Breast epithelium (tissue), 4 donors: ENCODE measurements at regions not wholly inside any gene's neighbourhood (a gene's known extent, or its start where the extent isn't known, plus 50 kb on each side); places are given as distances from the start of the nearest gene placed in this dataset.
"Not testable (repeated sequence)": the region's sequence is repeated elsewhere in the genome, so short reads cannot be mapped to it uniquely, and the experiment has no call there.

Experiments
- DNase-seq, 2 donors: peaks; one replicate each; pipeline ENCODE4 v3.0.0-alpha.2; 2019; ENCODE audit warnings: low spot score in 2 of 2
- H3K27ac ChIP-seq, 2 donors: fragments of 200-600 bp; sonication (generic) in 1 of 2; one replicate each; pipeline ENCODE4 v1.5.1; 2016 to 2019; ENCODE audit warnings: mild to moderate bottlenecking in 1 of 2
- H3K27me3 ChIP-seq, 2 donors: fragments of 200-600 bp; sonication (generic) in 1 of 2; one replicate each; pipeline versions ENCODE4 v1.5.1 to v1.6.0; 2017 to 2019; ENCODE audit warnings: control low read depth in 1 of 2, mild to moderate bottlenecking in 1 of 2
- H3K36me3 ChIP-seq: fragments of 200-600 bp; one replicate; pipeline ENCODE4 v1.5.1; 2019
- H3K4me1 ChIP-seq, 2 donors: fragments of 200-600 bp; sonication (generic); one replicate each; pipeline ENCODE4 v1.5.1; 2016 to 2019; ENCODE audit warnings: control low read depth in 1 of 2
- H3K4me3 ChIP-seq, 3 donors: fragments of 200-600 bp; sonication (generic); 1 replicate in 2 of 3; 2 replicates in 1 of 3; pipeline ENCODE4 v1.5.1; 2016 to 2019; ENCODE audit warnings: mild to moderate bottlenecking in 3 of 3, moderate library complexity in 2 of 3
- H3K9me3 ChIP-seq, 2 donors: fragments of 200-600 bp; sonication (generic) in 1 of 2; one replicate each; pipeline ENCODE4 v1.5.1; 2016 to 2019; ENCODE audit warnings: control low read depth in 1 of 2
- POLR2A ChIP-seq: fragments of 450-650 bp; IDR thresholded peaks from one replicate; pipeline ENCODE4 v1.6.1; 2016; ENCODE audit warnings: antibody characterized with exemption, mild to moderate bottlenecking, moderate library complexity
- POLR2AphosphoS5 ChIP-seq, 3 donors: sonication (generic); formaldehyde crosslinking; IDR thresholded peaks; one replicate each; pipeline ENCODE4 v1.6.1; 2017; ENCODE audit warnings: antibody characterized with exemption in 3 of 3
- intact Hi-C: fragments of 100-400 bp; cut with DNase I; formaldehyde crosslinking; loops from one replicate; pipeline ENCODE4 v1.15.1; 2023; ENCODE audit warnings: low total_unique reads
- TF ChIP-seq, protein P1 (sequence below), 3 donors: fragments of 450-650 bp; IDR thresholded peaks; one replicate each; pipeline ENCODE4 v1.5.1; 2016 to 2017; ENCODE audit warnings: antibody characterized with exemption in 3 of 3, mild to moderate bottlenecking in 3 of 3, moderate library complexity in 3 of 3

DNA sequence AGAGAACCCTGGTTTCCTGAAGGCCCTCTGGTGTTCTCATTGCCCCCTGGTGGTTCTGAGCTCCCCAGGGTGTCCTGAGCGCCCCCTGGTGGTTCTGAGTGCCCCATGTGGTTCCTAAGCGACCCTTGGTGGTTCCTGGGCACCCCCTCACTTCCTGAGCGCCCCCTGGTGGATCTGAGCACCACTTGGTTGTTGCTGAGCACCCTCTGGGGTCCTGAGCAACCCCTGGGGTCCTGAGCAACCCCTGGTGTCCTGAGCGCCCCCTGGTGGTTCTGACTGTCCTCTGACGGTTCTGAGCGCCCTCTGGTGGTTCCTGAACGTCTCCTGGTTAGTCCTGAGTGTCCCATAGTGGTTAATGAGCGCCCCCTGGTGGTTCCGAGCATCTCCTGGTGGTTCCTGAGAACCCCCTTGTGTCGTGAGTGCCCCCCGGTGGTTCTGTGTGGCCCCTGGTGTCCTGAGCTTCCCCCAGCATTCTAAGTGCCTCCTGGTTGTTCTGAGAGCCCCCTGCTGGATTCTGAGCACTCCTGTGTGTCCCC, 568.3 kb downstream of the TMEM121 start:
- H3K27ac ChIP-seq: no peak overlapping the region
- intact Hi-C loops: no loop called here
- H3K36me3 ChIP-seq: no peaks in the 10 kb centered on the region
- H3K4me3 ChIP-seq: no peak overlapping the region
- no peaks in the 10 kb centered on the region for H3K27me3 ChIP-seq
- no peaks in the 10 kb centered on the region for H3K4me1 ChIP-seq
- H3K9me3 ChIP-seq: no peaks in the 10 kb centered on the region
- TF ChIP-seq, protein P1, sequence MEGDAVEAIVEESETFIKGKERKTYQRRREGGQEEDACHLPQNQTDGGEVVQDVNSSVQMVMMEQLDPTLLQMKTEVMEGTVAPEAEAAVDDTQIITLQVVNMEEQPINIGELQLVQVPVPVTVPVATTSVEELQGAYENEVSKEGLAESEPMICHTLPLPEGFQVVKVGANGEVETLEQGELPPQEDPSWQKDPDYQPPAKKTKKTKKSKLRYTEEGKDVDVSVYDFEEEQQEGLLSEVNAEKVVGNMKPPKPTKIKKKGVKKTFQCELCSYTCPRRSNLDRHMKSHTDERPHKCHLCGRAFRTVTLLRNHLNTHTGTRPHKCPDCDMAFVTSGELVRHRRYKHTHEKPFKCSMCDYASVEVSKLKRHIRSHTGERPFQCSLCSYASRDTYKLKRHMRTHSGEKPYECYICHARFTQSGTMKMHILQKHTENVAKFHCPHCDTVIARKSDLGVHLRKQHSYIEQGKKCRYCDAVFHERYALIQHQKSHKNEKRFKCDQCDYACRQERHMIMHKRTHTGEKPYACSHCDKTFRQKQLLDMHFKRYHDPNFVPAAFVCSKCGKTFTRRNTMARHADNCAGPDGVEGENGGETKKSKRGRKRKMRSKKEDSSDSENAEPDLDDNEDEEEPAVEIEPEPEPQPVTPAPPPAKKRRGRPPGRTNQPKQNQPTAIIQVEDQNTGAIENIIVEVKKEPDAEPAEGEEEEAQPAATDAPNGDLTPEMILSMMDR (IDR thresholded peaks at IDR 0.05): peak in 1 of 3 donors; percentile 11
- TF ChIP-seq POLR2AphosphoS5 (IDR thresholded peaks at IDR 0.05): no peak
- no peak for DNase-seq

DNA sequence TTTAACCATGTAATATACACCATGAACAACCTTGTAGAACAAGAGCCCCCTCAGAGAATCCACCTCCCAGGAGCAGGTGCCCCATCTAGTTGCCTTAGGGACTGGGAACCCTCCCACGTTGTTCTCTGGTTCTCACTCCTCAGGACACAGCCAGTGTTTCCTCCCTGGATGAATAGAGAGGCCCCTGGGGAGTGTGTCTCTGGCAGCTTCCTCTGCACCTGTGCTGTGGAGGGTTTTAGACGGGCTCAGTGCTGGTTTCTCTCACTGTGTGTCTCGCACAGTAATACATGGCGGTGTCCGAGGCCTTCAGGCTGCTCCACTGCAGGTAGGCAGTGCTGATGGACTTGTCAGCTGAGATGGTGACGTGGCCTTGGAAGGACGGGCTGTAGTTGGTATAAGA, 581.3 kb downstream of the TMEM121 start:
- Histone ChIP-seq H3K27ac (no peak overlapping the region), H3K4me1 (no peaks in the 10 kb centered on the region)
- TF ChIP-seq, protein P1 (IDR thresholded peaks at IDR 0.05): no peak
- TF ChIP-seq POLR2AphosphoS5 (IDR thresholded peaks at IDR 0.05) (no peak), POLR2A (no peak)

GRCh38 chr14:106109337-106109736, 583.0 kb downstream of the TMEM121 start:
- Histone ChIP-seq H3K4me3 (no peak overlapping the region), H3K27ac (no peak overlapping the region), H3K27me3 (no peaks in the 10 kb centered on the region), H3K4me1 (no peaks in the 10 kb centered on the region), H3K9me3 (no peaks in the 10 kb centered on the region), H3K36me3 (no peaks in the 10 kb centered on the region)
- no peak for DNase-seq
- TF ChIP-seq POLR2AphosphoS5 (IDR thresholded peaks at IDR 0.05): no peak
- TF ChIP-seq, protein P1 (IDR thresholded peaks at IDR 0.05): no peak
- intact Hi-C loops: no loop called here

More for the DNA sequence above, 581.3 kb downstream of the TMEM121 start:
- intact Hi-C loops: no loop called here
- H3K4me3 ChIP-seq: no peak overlapping the region
- no peaks in the 10 kb centered on the region for H3K9me3 ChIP-seq
- DNase-seq: no peak
- no peaks in the 10 kb centered on the region for H3K36me3 ChIP-seq
- no peaks in the 10 kb centered on the region for H3K27me3 ChIP-seq

DNA sequence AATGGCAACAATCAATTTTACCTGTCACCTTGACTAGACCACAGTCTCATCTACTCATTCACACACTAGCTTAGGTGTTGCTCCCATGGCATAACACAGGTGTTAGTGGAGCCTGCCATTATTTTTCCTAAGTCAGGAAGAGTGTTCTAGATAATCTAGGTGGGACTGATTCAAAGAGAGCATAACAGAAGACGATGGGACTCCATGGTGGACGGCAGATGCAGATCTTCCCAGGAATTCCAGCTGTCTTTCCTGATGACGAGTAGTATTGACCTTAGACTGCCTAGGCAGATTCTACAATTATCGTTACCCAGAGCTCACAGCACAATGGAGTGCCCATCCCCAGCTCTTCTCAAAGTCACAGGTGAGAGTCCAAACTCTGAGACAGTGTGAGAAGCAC, 589.0 kb downstream of the TMEM121 start:
- Histone ChIP-seq H3K27me3 (peaks cover 0 to 10% of the 10 kb centered on the region in 2 donors), H3K4me3 (no peak overlapping the region), H3K9me3 (no peaks in the 10 kb centered on the region), H3K27ac (no peak overlapping the region), H3K36me3 (no peaks in the 10 kb centered on the region), H3K4me1 (no peaks in the 10 kb centered on the region)
- intact Hi-C loops: no loop called here
- TF ChIP-seq, protein P1 (IDR thresholded peaks at IDR 0.05): no peak
- TF ChIP-seq POLR2AphosphoS5 (IDR thresholded peaks at IDR 0.05): no peak
- no peak for TF ChIP-seq POLR2A
- DNase-seq: no peak

GRCh38 chr14:106116339-106116930, 590.1 kb downstream of the TMEM121 start:
- DNase-seq, H3K4me1 ChIP-seq, H3K9me3 ChIP-seq, intact Hi-C loops, H3K36me3 ChIP-seq, H3K4me3 ChIP-seq, H3K27ac ChIP-seq: not testable (repeated sequence)
- peaks cover 0 to 10% of the 10 kb centered on the region in 2 donors for H3K27me3 ChIP-seq
